Aorta (tissue), 5 donors: ENCODE measurements at regions not wholly inside any gene's neighbourhood (a gene's known extent, or its start where the extent isn't known, plus 50 kb on each side); places are given as distances from the start of the nearest gene placed in this dataset.
"Not testable (repeated sequence)": the region's sequence is repeated elsewhere in the genome, so short reads cannot be mapped to it uniquely, and the experiment has no call there.

Source experiments
- ATAC-seq: fragments of 200-7000 bp; cut with Tn5 transposase; one replicate; pipeline ENCODE4 v1.9.1; 2022; ENCODE audit warnings: moderate library complexity; ENCODE audit not compliant: low FRiP score
- DNase-seq, 2 donors: peaks; one replicate each; pipeline ENCODE4 v3.0.0-alpha.2; 2020
- H3K27ac ChIP-seq, 2 donors: one replicate each; pipeline ENCODE4 v1.5.1; 2013; ENCODE audit warnings: low read length in 2 of 2, mild to moderate bottlenecking in 2 of 2, moderate library complexity in 2 of 2, control low read depth in 1 of 2, inconsistent platforms in 1 of 2, low read depth in 1 of 2
- H3K27me3 ChIP-seq, 2 donors: one replicate each; pipeline ENCODE4 v1.6.1; 2013; ENCODE audit warnings: control low read depth in 1 of 2, low read length in 1 of 2, mild to moderate bottlenecking in 1 of 2, moderate library complexity in 1 of 2; ENCODE audit not compliant: insufficient read depth in 2 of 2, control insufficient read depth in 1 of 2
- H3K36me3 ChIP-seq, 2 donors: one replicate each; pipeline ENCODE4 v1.6.1; 2013; ENCODE audit warnings: control low read depth in 1 of 2, low read length in 1 of 2, mild to moderate bottlenecking in 1 of 2; ENCODE audit not compliant: insufficient read depth in 2 of 2, control insufficient read depth in 1 of 2
- H3K4me1 ChIP-seq, 2 donors: one replicate each; pipeline ENCODE4 v1.6.1; 2013; ENCODE audit warnings: low read length in 2 of 2, control low read depth in 1 of 2, mild to moderate bottlenecking in 1 of 2, moderate library complexity in 1 of 2; ENCODE audit not compliant: insufficient read depth in 2 of 2, control insufficient read depth in 1 of 2
- H3K4me3 ChIP-seq, 2 donors: one replicate each; pipeline ENCODE4 v1.5.1; 2013; ENCODE audit warnings: low read length in 2 of 2, control low read depth in 1 of 2, mild to moderate bottlenecking in 1 of 2
- H3K9me3 ChIP-seq: one replicate; pipeline ENCODE4 v1.6.1; 2013; ENCODE audit warnings: mild to moderate bottlenecking, low read length; ENCODE audit not compliant: control insufficient read depth
- WGBS, 2 donors: extraction: QIAGEN DNeasy Blood & Tissue Kit; methylation state at CpG; one replicate each; pipeline ENCODE4 v1.1.7; 2013; 5-methylcytosine and 5-hydroxymethylcytosine counted together
- intact Hi-C, 2 donors: fragments of 100-400 bp; cut with DNase I; formaldehyde crosslinking; loops; one replicate each; pipeline versions ENCODE4 v1.14.2 to v1.15.0; 2022
- donor health status: healthy with polysubstance abuse.
- donor health status: Bipolar disorder and iron deficiency.
- donor health status: DM: no; HTN: no; CAD: no.
- donor health status: DM: no; HTN: no; CAD: no.
- donor health status: DM: yes; HTN: yes; CAD: no.

GRCh38 chr2:61732787-61733186 is 121.1 kb downstream of the FAM161A start:
- ATAC-seq: no peak
- no peaks in the 10 kb centered on the region for H3K4me1 ChIP-seq

GRCh38 chr2:61727746-61728145 is 126.1 kb downstream of the FAM161A start:
- intact Hi-C loops: no loop called here
- Histone ChIP-seq H3K36me3 (no peaks in the 10 kb centered on the region), H3K4me3 (no peak overlapping the region), H3K9me3 (peaks cover 3% of the 10 kb centered on the region), H3K27ac (no peak overlapping the region), H3K27me3 (no peaks in the 10 kb centered on the region), H3K4me1 (no peaks in the 10 kb centered on the region)
- ATAC-seq (no peak), DNase-seq (no peak)
- 46 to 55% methylated on average over 1 of the region's 1 CpG for WGBS, 2 donors

More at GRCh38 chr2:61732787-61733186, 121.1 kb downstream of the FAM161A start:
- intact Hi-C loops: no loop called here
- Histone ChIP-seq H3K36me3 (no peaks in the 10 kb centered on the region), H3K9me3 (no peaks in the 10 kb centered on the region), H3K27me3 (no peaks in the 10 kb centered on the region), H3K27ac (no peak overlapping the region), H3K4me3 (no peak overlapping the region)
- DNase-seq: no peak

- no peaks in the 10 kb centered on the region for H3K36me3 ChIP-seq
- H3K27ac ChIP-seq: no peak overlapping the region
- no peaks in the 10 kb centered on the region for H3K4me1 ChIP-seq
- DNase-seq (no peak), ATAC-seq (no peak)
- no peak overlapping the region for H3K4me3 ChIP-seq
- no peaks in the 10 kb centered on the region for H3K27me3 ChIP-seq
- WGBS, 2 donors: 93 to 96% methylated on average over 1 of the region's 1 CpG
- intact Hi-C loops: no loop called here
- H3K9me3 ChIP-seq: peaks cover 3% of the 10 kb centered on the region
These were observed 127.2 kb downstream of the FAM161A start for GRCh38 chr2:61726456-61727209.

- intact Hi-C loops, H3K4me1 ChIP-seq, H3K36me3 ChIP-seq, H3K27me3 ChIP-seq, H3K27ac ChIP-seq, H3K4me3 ChIP-seq, DNase-seq, H3K9me3 ChIP-seq, ATAC-seq: not testable (repeated sequence)
- 91% methylated on average over 13 of the region's 13 CpGs for WGBS, 2 donors
These were observed 130.5 kb downstream of the FAM161A start for GRCh38 chr2:61723364-61723763.

- Histone ChIP-seq H3K4me3 (no peak overlapping the region), H3K27ac (no peak overlapping the region), H3K9me3 (peaks cover 3% of the 10 kb centered on the region), H3K27me3 (no peaks in the 10 kb centered on the region), H3K4me1 (no peaks in the 10 kb centered on the region), H3K36me3 (no peaks in the 10 kb centered on the region)
- intact Hi-C loops: no loop called here
- DNase-seq (no peak), ATAC-seq (no peak)
- 79 to 82% methylated on average over 8 of the region's 8 CpGs for WGBS, 2 donors
These were observed 131.1 kb downstream of the FAM161A start for GRCh38 chr2:61722800-61723199.

GRCh38 chr2:61722318-61722717 is 131.5 kb downstream of the FAM161A start:
- ATAC-seq: no peak
- Histone ChIP-seq H3K4me3 (no peak overlapping the region), H3K27me3 (no peaks in the 10 kb centered on the region), H3K4me1 (no peaks in the 10 kb centered on the region), H3K9me3 (peaks cover 3% of the 10 kb centered on the region), H3K36me3 (no peaks in the 10 kb centered on the region), H3K27ac (no peak overlapping the region)
- 83 to 91% methylated on average over 1 of the region's 1 CpG for WGBS, 2 donors
- no peak for DNase-seq
- intact Hi-C loops: no loop called here

- H3K4me1 ChIP-seq: no peaks in the 10 kb centered on the region
- no peak overlapping the region for H3K4me3 ChIP-seq
- peaks cover 1% of the 10 kb centered on the region for H3K9me3 ChIP-seq
- no peak for DNase-seq
- no peak for ATAC-seq
- H3K27ac ChIP-seq: no peak overlapping the region
- H3K27me3 ChIP-seq: no peaks in the 10 kb centered on the region
- intact Hi-C loops: no loop called here
- WGBS, 2 donors: 86 to 89% methylated on average over 2 of the region's 2 CpGs
- H3K36me3 ChIP-seq: no peaks in the 10 kb centered on the region
These were observed 132.5 kb downstream of the FAM161A start for GRCh38 chr2:61721382-61721781.

- no peaks in the 10 kb centered on the region for H3K9me3 ChIP-seq
- H3K4me1 ChIP-seq: no peaks in the 10 kb centered on the region
- WGBS, 2 donors: 87 to 89% methylated on average over 3 of the region's 3 CpGs
- intact Hi-C loops: no loop called here
- H3K27me3 ChIP-seq: no peaks in the 10 kb centered on the region
- no peaks in the 10 kb centered on the region for H3K36me3 ChIP-seq
- no peak overlapping the region for H3K4me3 ChIP-seq
- DNase-seq: no peak
- ATAC-seq: no peak
- no peak overlapping the region for H3K27ac ChIP-seq
These were observed 132.9 kb downstream of the FAM161A start for GRCh38 chr2:61720911-61721310.

GRCh38 chr2:61718965-61719364 is 134.9 kb downstream of the FAM161A start:
- no peaks in the 10 kb centered on the region for H3K36me3 ChIP-seq
- no peaks in the 10 kb centered on the region for H3K27me3 ChIP-seq
- DNase-seq (no peak), ATAC-seq (no peak)
- no peak overlapping the region for H3K4me3 ChIP-seq
- H3K9me3 ChIP-seq: no peaks in the 10 kb centered on the region
- H3K4me1 ChIP-seq: no peaks in the 10 kb centered on the region
- H3K27ac ChIP-seq: no peak overlapping the region
- 80 to 82% methylated on average over 5 of the region's 5 CpGs for WGBS, 2 donors
- intact Hi-C loops: no loop called here
